Skeletal muscle tissue (tissue), 3 donors: ENCODE measurements at regions not wholly inside any gene's neighbourhood (a gene's known extent, or its start where the extent isn't known, plus 50 kb on each side); places are given as distances from the start of the nearest gene placed in this dataset.
"Not testable (repeated sequence)": the region's sequence is repeated elsewhere in the genome, so short reads cannot be mapped to it uniquely, and the experiment has no call there.

Experiments
- H3K27ac ChIP-seq: one replicate; pipeline ENCODE4 v1.7.0; 2013; ENCODE audit warnings: mild to moderate bottlenecking, low read depth, low read length, inconsistent platforms
- H3K27me3 ChIP-seq, 3 donors: one replicate each; pipeline ENCODE4 v1.7.0; 2013; ENCODE audit warnings: low read length in 3 of 3; ENCODE audit not compliant: control insufficient read depth in 3 of 3, insufficient read depth in 3 of 3
- H3K36me3 ChIP-seq, 3 donors: one replicate each; pipeline ENCODE4 v1.7.0; 2013; ENCODE audit warnings: low read length in 3 of 3; ENCODE audit not compliant: control insufficient read depth in 3 of 3, insufficient read depth in 3 of 3
- H3K4me1 ChIP-seq, 3 donors: one replicate each; pipeline ENCODE4 v1.7.0; 2013; ENCODE audit warnings: low read length in 3 of 3, mild to moderate bottlenecking in 3 of 3; ENCODE audit not compliant: control insufficient read depth in 3 of 3, insufficient read depth in 3 of 3
- H3K4me3 ChIP-seq, 3 donors: one replicate each; pipeline ENCODE4 v1.7.0; 2013; ENCODE audit warnings: low read length in 3 of 3
- H3K9ac ChIP-seq, 3 donors: one replicate each; pipeline ENCODE4 v1.7.0; 2013; ENCODE audit warnings: low read length in 3 of 3, mild to moderate bottlenecking in 3 of 3, moderate library complexity in 2 of 3, low read depth in 1 of 3
- H3K9me3 ChIP-seq, 3 donors: one replicate each; pipeline ENCODE4 v1.7.0; 2013; ENCODE audit warnings: low read length in 3 of 3; ENCODE audit not compliant: control insufficient read depth in 3 of 3
- donor health status: Osteomylitis.

- no peak overlapping the region for H3K27ac ChIP-seq
- no peaks in the 10 kb centered on the region for H3K27me3 ChIP-seq
- no peak overlapping the region for H3K4me3 ChIP-seq
- H3K36me3 ChIP-seq = no peaks in the 10 kb centered on the region
- H3K4me1 ChIP-seq = peaks cover 0 to 5% (median 4%) of the 10 kb centered on the region in 3 donors
- no peak overlapping the region for H3K9ac ChIP-seq
- no peaks in the 10 kb centered on the region for H3K9me3 ChIP-seq
Observed at GRCh38 chr9:120323125-120323524, 256.8 kb downstream of the CDK5RAP2 start.

- Histone ChIP-seq H3K27me3 (no peaks in the 10 kb centered on the region), H3K36me3 (no peaks in the 10 kb centered on the region), H3K9ac (no peak overlapping the region), H3K9me3 (peaks cover 0 to 5% (median 3%) of the 10 kb centered on the region in 3 donors), H3K4me3 (no peak overlapping the region), H3K27ac (no peak overlapping the region), H3K4me1 (peaks cover 0 to 5% (median 4%) of the 10 kb centered on the region in 3 donors)
Observed at GRCh38 chr9:120319452-120319851, 260.5 kb downstream of the CDK5RAP2 start.

- Histone ChIP-seq H3K9ac (no peak overlapping the region), H3K27me3 (no peaks in the 10 kb centered on the region), H3K4me3 (no peak overlapping the region), H3K27ac (no peak overlapping the region), H3K4me1 (no peaks in the 10 kb centered on the region), H3K9me3 (peaks cover 0 to 8% (median 7%) of the 10 kb centered on the region in 3 donors), H3K36me3 (no peaks in the 10 kb centered on the region)
Observed at GRCh38 chr9:120315154-120315553, 264.8 kb downstream of the CDK5RAP2 start.

- Histone ChIP-seq H3K36me3 (no peaks in the 10 kb centered on the region), H3K4me1 (no peaks in the 10 kb centered on the region), H3K27ac (no peak overlapping the region), H3K9ac (no peak overlapping the region), H3K27me3 (no peaks in the 10 kb centered on the region), H3K9me3 (peaks cover 0 to 8% (median 7%) of the 10 kb centered on the region in 3 donors), H3K4me3 (no peak overlapping the region)
Observed at GRCh38 chr9:120312031-120312430, 267.9 kb downstream of the CDK5RAP2 start.

- no peaks in the 10 kb centered on the region for H3K27me3 ChIP-seq
- H3K9me3 ChIP-seq = peaks cover 0 to 7% (median 3%) of the 10 kb centered on the region in 3 donors
- H3K4me1 ChIP-seq = no peaks in the 10 kb centered on the region
- no peak overlapping the region for H3K9ac ChIP-seq
- H3K4me3 ChIP-seq = no peak overlapping the region
- H3K27ac ChIP-seq = no peak overlapping the region
- no peaks in the 10 kb centered on the region for H3K36me3 ChIP-seq
Observed at GRCh38 chr9:120310035-120310434, 269.9 kb downstream of the CDK5RAP2 start.

- Histone ChIP-seq H3K27me3 (no peaks in the 10 kb centered on the region), H3K27ac (no peak overlapping the region), H3K4me3 (no peak overlapping the region), H3K4me1 (no peaks in the 10 kb centered on the region), H3K9me3 (peaks cover 0 to 3% (median 0%) of the 10 kb centered on the region in 3 donors), H3K36me3 (no peaks in the 10 kb centered on the region), H3K9ac (no peak overlapping the region)
Observed at GRCh38 chr9:120308495-120308894, 271.5 kb downstream of the CDK5RAP2 start.

GRCh38 chr9:120307599-120307998 is 272.4 kb downstream of the CDK5RAP2 start:
- Histone ChIP-seq H3K27ac (no peak overlapping the region), H3K4me3 (no peak overlapping the region), H3K9me3 (peaks cover 0 to 3% (median 0%) of the 10 kb centered on the region in 3 donors), H3K27me3 (no peaks in the 10 kb centered on the region), H3K4me1 (no peaks in the 10 kb centered on the region), H3K9ac (no peak overlapping the region), H3K36me3 (no peaks in the 10 kb centered on the region)

GRCh38 chr9:120306561-120306960 is 273.4 kb downstream of the CDK5RAP2 start:
- Histone ChIP-seq H3K9ac (no peak overlapping the region), H3K36me3 (no peaks in the 10 kb centered on the region), H3K4me1 (no peaks in the 10 kb centered on the region), H3K27me3 (no peaks in the 10 kb centered on the region), H3K27ac (no peak overlapping the region), H3K4me3 (no peak overlapping the region), H3K9me3 (no peaks in the 10 kb centered on the region)

GRCh38 chr9:120306088-120306487 is 273.9 kb downstream of the CDK5RAP2 start:
- no peak overlapping the region for H3K9ac ChIP-seq
- H3K27ac ChIP-seq = no peak overlapping the region
- no peaks in the 10 kb centered on the region for H3K4me1 ChIP-seq
- no peak overlapping the region for H3K4me3 ChIP-seq
- H3K27me3 ChIP-seq = no peaks in the 10 kb centered on the region
- no peaks in the 10 kb centered on the region for H3K9me3 ChIP-seq
- no peaks in the 10 kb centered on the region for H3K36me3 ChIP-seq

- H3K4me3 ChIP-seq, H3K9me3 ChIP-seq, H3K27ac ChIP-seq, H3K4me1 ChIP-seq, H3K9ac ChIP-seq, H3K36me3 ChIP-seq, H3K27me3 ChIP-seq: not testable (repeated sequence)
Observed at GRCh38 chr9:120304896-120305295, 275.1 kb downstream of the CDK5RAP2 start.

- H3K27ac ChIP-seq = no peak overlapping the region
- no peaks in the 10 kb centered on the region for H3K27me3 ChIP-seq
- H3K4me3 ChIP-seq = no peak overlapping the region
- no peaks in the 10 kb centered on the region for H3K9me3 ChIP-seq
- H3K9ac ChIP-seq = no peak overlapping the region
- no peaks in the 10 kb centered on the region for H3K36me3 ChIP-seq
- H3K4me1 ChIP-seq = no peaks in the 10 kb centered on the region
Observed at GRCh38 chr9:120303519-120303918, 276.4 kb downstream of the CDK5RAP2 start.
